ENCODE measurements at regions not wholly inside any gene's neighbourhood (a gene's known extent, or its start where the extent isn't known, plus 50 kb on each side); places are given as distances from the start of the nearest gene placed in this dataset.

DNA sequence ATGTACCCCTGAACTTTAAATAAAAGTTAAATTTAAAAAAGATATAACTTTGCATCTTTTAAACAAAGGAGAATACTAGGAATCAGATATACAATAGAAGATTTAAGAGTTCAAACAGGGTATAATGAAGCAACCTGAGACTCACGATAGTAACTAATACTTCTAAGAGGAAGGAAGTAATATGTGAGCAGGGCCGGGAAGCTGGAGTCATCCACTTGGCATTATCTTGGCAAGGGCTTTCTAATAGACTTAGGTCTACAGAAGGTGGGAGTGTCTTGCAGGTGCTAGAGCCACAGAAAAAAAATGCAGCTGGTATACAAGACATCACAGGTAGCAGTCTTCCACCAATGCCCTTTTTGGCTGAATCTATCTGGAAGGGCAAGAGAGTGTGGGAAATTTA, 231.9 kb downstream of the KCTD12 start:
- no peaks in the 10 kb centered on the region for H3K4me1 ChIP-seq (ENCODE audit: control insufficient read depth, insufficient read depth, low read length)
- no TSS peak for BruUV-seq (replicated peaks)

DNA sequence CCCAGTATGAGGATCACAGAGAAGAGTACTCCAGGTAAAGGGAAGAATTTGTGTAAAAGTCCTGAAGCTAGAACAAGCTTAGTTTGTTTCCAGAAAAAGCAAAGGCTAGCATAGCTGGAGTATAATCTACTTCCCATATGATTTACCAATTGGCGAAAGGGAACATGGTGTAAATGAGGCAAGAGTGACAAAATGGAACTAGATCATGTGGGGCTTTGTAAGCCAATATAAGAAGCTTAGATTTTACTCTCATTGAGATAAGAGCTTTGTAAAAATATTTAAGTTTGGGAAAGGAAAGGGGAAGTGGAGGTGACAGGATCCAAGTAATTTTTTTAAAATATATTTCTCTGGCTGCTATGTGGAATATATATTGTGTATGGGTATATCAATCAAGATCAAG, 234.9 kb downstream of the KCTD12 start:
- BruUV-seq (replicated peaks): no TSS peak
- no peak for TF ChIP-seq TCF7L2 (IDR thresholded peaks at IDR 0.05; ENCODE audit: low read depth, low read length)
- TF ChIP-seq POLR2AphosphoS5 (IDR thresholded peaks at IDR 0.05; ENCODE audit: low read depth, low read length): no peak
- no peak for TF ChIP-seq SIN3A (IDR thresholded peaks at IDR 0.05; ENCODE audit: borderline replicate concordance, insufficient read depth, low read depth, low read length)
- TF ChIP-seq, protein P1, sequence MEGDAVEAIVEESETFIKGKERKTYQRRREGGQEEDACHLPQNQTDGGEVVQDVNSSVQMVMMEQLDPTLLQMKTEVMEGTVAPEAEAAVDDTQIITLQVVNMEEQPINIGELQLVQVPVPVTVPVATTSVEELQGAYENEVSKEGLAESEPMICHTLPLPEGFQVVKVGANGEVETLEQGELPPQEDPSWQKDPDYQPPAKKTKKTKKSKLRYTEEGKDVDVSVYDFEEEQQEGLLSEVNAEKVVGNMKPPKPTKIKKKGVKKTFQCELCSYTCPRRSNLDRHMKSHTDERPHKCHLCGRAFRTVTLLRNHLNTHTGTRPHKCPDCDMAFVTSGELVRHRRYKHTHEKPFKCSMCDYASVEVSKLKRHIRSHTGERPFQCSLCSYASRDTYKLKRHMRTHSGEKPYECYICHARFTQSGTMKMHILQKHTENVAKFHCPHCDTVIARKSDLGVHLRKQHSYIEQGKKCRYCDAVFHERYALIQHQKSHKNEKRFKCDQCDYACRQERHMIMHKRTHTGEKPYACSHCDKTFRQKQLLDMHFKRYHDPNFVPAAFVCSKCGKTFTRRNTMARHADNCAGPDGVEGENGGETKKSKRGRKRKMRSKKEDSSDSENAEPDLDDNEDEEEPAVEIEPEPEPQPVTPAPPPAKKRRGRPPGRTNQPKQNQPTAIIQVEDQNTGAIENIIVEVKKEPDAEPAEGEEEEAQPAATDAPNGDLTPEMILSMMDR (IDR thresholded peaks at IDR 0.05): no peak
- TF ChIP-seq, protein P2, sequence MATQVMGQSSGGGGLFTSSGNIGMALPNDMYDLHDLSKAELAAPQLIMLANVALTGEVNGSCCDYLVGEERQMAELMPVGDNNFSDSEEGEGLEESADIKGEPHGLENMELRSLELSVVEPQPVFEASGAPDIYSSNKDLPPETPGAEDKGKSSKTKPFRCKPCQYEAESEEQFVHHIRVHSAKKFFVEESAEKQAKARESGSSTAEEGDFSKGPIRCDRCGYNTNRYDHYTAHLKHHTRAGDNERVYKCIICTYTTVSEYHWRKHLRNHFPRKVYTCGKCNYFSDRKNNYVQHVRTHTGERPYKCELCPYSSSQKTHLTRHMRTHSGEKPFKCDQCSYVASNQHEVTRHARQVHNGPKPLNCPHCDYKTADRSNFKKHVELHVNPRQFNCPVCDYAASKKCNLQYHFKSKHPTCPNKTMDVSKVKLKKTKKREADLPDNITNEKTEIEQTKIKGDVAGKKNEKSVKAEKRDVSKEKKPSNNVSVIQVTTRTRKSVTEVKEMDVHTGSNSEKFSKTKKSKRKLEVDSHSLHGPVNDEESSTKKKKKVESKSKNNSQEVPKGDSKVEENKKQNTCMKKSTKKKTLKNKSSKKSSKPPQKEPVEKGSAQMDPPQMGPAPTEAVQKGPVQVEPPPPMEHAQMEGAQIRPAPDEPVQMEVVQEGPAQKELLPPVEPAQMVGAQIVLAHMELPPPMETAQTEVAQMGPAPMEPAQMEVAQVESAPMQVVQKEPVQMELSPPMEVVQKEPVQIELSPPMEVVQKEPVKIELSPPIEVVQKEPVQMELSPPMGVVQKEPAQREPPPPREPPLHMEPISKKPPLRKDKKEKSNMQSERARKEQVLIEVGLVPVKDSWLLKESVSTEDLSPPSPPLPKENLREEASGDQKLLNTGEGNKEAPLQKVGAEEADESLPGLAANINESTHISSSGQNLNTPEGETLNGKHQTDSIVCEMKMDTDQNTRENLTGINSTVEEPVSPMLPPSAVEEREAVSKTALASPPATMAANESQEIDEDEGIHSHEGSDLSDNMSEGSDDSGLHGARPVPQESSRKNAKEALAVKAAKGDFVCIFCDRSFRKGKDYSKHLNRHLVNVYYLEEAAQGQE (IDR thresholded peaks at IDR 0.05; ENCODE audit: insufficient read depth in 1 of 2, low read depth in 2 of 2, low read length in 1 of 2): no peak
- POLR2A ChIA-PET: no interaction called here

More for the DNA sequence above, 231.9 kb downstream of the KCTD12 start:
- intact Hi-C loops (cut with micrococcal nuclease; ENCODE audit: unreplicated experiment) (no loop called here), in situ Hi-C loops (cut with HindIII; ENCODE audit: low pct_unique_long_range_greater_than_20kb, low sequenced_read_pairs) (no loop called here)
- Histone ChIP-seq H3K27me3 (ENCODE audit: control insufficient read depth, insufficient read depth, low read length) (no peaks in the 10 kb centered on the region), H3K9me3 (ENCODE audit: control insufficient read depth, insufficient read depth, low read depth, low read length) (no peaks in the 10 kb centered on the region), H3K36me3 (ENCODE audit: control insufficient read depth, insufficient read depth, low read length) (no peaks in the 10 kb centered on the region), H3K27ac (ENCODE audit: low read length) (no peak overlapping the region), H3K4me3 (ENCODE audit: low read depth in 2 of 2, low read length in 2 of 2) (no peak overlapping the region)
- POLR2A ChIA-PET: no interaction called here
- no peak for ATAC-seq
- DNase-seq (ENCODE audit: low read depth, low spot score): no peak
- no peak for TF ChIP-seq TCF7L2 (IDR thresholded peaks at IDR 0.05; ENCODE audit: low read depth, low read length)
- TF ChIP-seq, protein P1 (IDR thresholded peaks at IDR 0.05): no peak
- TF ChIP-seq POLR2AphosphoS5 (IDR thresholded peaks at IDR 0.05; ENCODE audit: low read depth, low read length): no peak
- no peak for TF ChIP-seq SIN3A (IDR thresholded peaks at IDR 0.05; ENCODE audit: borderline replicate concordance, insufficient read depth, low read depth, low read length)
- TF ChIP-seq, protein P2 (IDR thresholded peaks at IDR 0.05; ENCODE audit: insufficient read depth in 1 of 2, low read depth in 2 of 2, low read length in 1 of 2): no peak
- CTCF ChIA-PET: no interaction called here

More for the DNA sequence above, 234.9 kb downstream of the KCTD12 start:
- Histone ChIP-seq H3K9me3 (ENCODE audit: control insufficient read depth, insufficient read depth, low read depth, low read length) (no peaks in the 10 kb centered on the region), H3K4me1 (ENCODE audit: control insufficient read depth, insufficient read depth, low read length) (no peaks in the 10 kb centered on the region), H3K27me3 (ENCODE audit: control insufficient read depth, insufficient read depth, low read length) (no peaks in the 10 kb centered on the region), H3K27ac (ENCODE audit: low read length) (no peak overlapping the region), H3K36me3 (ENCODE audit: control insufficient read depth, insufficient read depth, low read length) (no peaks in the 10 kb centered on the region), H3K4me3 (ENCODE audit: low read depth in 2 of 2, low read length in 2 of 2) (no peak overlapping the region)
- in situ Hi-C loops (cut with HindIII; ENCODE audit: low pct_unique_long_range_greater_than_20kb, low sequenced_read_pairs) (no loop called here), intact Hi-C loops (cut with micrococcal nuclease; ENCODE audit: unreplicated experiment) (no loop called here)
- ATAC-seq: no peak
- CTCF ChIA-PET: no interaction called here
- no peak for DNase-seq (ENCODE audit: low read depth, low spot score)

Measured in Panc1 (cell line).